Coronary artery (tissue), 2 donors: ENCODE measurements at regions not wholly inside any gene's neighbourhood (a gene's known extent, or its start where the extent isn't known, plus 50 kb on each side); places are given as distances from the start of the nearest gene placed in this dataset.

Experiments used
- DNase-seq: peaks from one replicate; pipeline ENCODE4 v3.0.0-alpha.2; 2017; ENCODE audit warnings: low spot score
- H3K27ac ChIP-seq, 2 donors: fragments of 200-600 bp; sonication (generic); one replicate each; pipeline ENCODE4 v1.5.1; 2016 to 2019
- H3K4me3 ChIP-seq: fragments of 200-600 bp; sonication (generic); 2 replicates; pipeline ENCODE4 v1.5.1; 2016; ENCODE audit warnings: mild to moderate bottlenecking, moderate library complexity
- CTCF ChIP-seq: fragments of 200-600 bp; sonication (generic); IDR thresholded peaks from one replicate; pipeline ENCODE4 v1.5.1; 2019; ENCODE audit warnings: antibody characterized with exemption

- no peak for TF ChIP-seq CTCF
- DNase-seq, result no peak
- no peak overlapping the region for H3K27ac ChIP-seq
- no peak overlapping the region for H3K4me3 ChIP-seq
Measured at GRCh38 chr2:239575931-239576445, 175.2 kb upstream of the HDAC4 start.

GRCh38 chr2:239574434-239575156 lies 173.8 kb upstream of the HDAC4 start:
- no peak for TF ChIP-seq CTCF
- no peak for DNase-seq
- H3K27ac ChIP-seq, result no peak overlapping the region
- H3K4me3 ChIP-seq, result no peak overlapping the region

- Histone ChIP-seq H3K4me3 (no peak overlapping the region), H3K27ac (no peak overlapping the region)
- DNase-seq, result no peak
- TF ChIP-seq CTCF, result no peak
Measured at GRCh38 chr2:239574054-239574433, 173.2 kb upstream of the HDAC4 start.

- no peak for DNase-seq
- no peak for TF ChIP-seq CTCF
- Histone ChIP-seq H3K27ac (no peak overlapping the region), H3K4me3 (no peak overlapping the region)
Measured at GRCh38 chr2:239570971-239571520, 170.2 kb upstream of the HDAC4 start.

GRCh38 chr2:239570216-239570925 lies 169.6 kb upstream of the HDAC4 start:
- TF ChIP-seq CTCF, result no peak
- H3K4me3 ChIP-seq, result no peak overlapping the region
- H3K27ac ChIP-seq, result no peak overlapping the region
- no peak for DNase-seq

- no peak for DNase-seq
Measured at GRCh38 chr2:239569401-239570090, 168.7 kb upstream of the HDAC4 start.

More at GRCh38 chr2:239569401-239570090, 168.7 kb upstream of the HDAC4 start:
- no peak for TF ChIP-seq CTCF
- H3K27ac ChIP-seq, result no peak overlapping the region
- H3K4me3 ChIP-seq, result no peak overlapping the region
